Ishikawa (cell line): ENCODE measurements at regions not wholly inside any gene's neighbourhood (a gene's known extent, or its start where the extent isn't known, plus 50 kb on each side); places are given as distances from the start of the nearest gene placed in this dataset.

Experiments
- CEBPB ChIP-seq: IDR thresholded peaks from 2 replicates; pipeline ENCODE4 v1.6.1; 2012
- CREB1 ChIP-seq: IDR thresholded peaks from 2 replicates; pipeline ENCODE4 v1.6.1; 2012; ENCODE audit warnings: low read depth
- EGR1 ChIP-seq: IDR thresholded peaks from 2 replicates; pipeline ENCODE4 v1.6.1; 2012
- EP300 ChIP-seq: IDR thresholded peaks from 2 replicates; pipeline ENCODE4 v1.6.1; 2012; ENCODE audit warnings: borderline replicate concordance
- FOXM1 ChIP-seq: IDR thresholded peaks from 2 replicates; pipeline ENCODE4 v1.6.1; 2012; ENCODE audit warnings: low read depth, borderline replicate concordance
- MAX ChIP-seq: IDR thresholded peaks from 2 replicates; pipeline ENCODE4 v1.6.1; 2012
- NFIC ChIP-seq: IDR thresholded peaks from 2 replicates; pipeline ENCODE4 v1.6.1; 2012
- RAD21 ChIP-seq: IDR thresholded peaks from 2 replicates; pipeline ENCODE4 v1.6.1; 2012; ENCODE audit warnings: low read depth
- TAF1 ChIP-seq: IDR thresholded peaks from 2 replicates; pipeline ENCODE4 v1.6.1; 2012; ENCODE audit warnings: low read depth, mild to moderate bottlenecking
- TCF12 ChIP-seq: IDR thresholded peaks from 2 replicates; pipeline ENCODE4 v1.6.1; 2012; ENCODE audit warnings: low read depth
- TEAD4 ChIP-seq: IDR thresholded peaks from 2 replicates; pipeline ENCODE4 v1.6.1; 2012
- USF1 ChIP-seq: IDR thresholded peaks from 2 replicates; pipeline ENCODE4 v1.6.1; 2012
- YY1 ChIP-seq: IDR thresholded peaks from 2 replicates; pipeline ENCODE4 v1.6.1; 2012; ENCODE audit warnings: low read depth
- ZBTB7A ChIP-seq: IDR thresholded peaks from 2 replicates; pipeline ENCODE4 v1.6.1; 2012; ENCODE audit warnings: low read depth
- TF ChIP-seq, protein P1 (sequence below): IDR thresholded peaks from 2 replicates; pipeline ENCODE4 v1.6.1; 2012; ENCODE audit warnings: low read depth, mild to moderate bottlenecking

DNA sequence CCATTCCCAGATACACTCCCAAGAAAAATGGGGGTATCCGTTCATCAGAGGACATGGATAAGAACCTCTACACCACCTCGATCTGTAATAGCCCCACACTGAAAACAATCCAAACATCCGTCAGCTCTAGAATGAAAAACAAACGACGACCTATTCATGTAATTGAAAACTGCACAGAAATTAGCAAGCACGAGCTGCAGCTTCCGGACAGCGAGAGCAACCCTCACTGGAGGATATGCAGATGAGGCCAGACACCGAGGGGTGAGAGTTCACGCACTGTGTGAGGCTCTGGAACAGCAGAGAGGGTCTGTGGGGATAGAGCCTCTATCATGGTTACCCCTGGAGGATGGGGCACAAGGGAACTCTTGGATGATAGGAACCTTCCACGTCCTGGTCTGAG is 143.9 kb upstream of the NCOR2 start:
- no peak for TF ChIP-seq NFIC
- TF ChIP-seq TCF12: no peak
- TF ChIP-seq TEAD4: no peak
- TF ChIP-seq, protein P1, sequence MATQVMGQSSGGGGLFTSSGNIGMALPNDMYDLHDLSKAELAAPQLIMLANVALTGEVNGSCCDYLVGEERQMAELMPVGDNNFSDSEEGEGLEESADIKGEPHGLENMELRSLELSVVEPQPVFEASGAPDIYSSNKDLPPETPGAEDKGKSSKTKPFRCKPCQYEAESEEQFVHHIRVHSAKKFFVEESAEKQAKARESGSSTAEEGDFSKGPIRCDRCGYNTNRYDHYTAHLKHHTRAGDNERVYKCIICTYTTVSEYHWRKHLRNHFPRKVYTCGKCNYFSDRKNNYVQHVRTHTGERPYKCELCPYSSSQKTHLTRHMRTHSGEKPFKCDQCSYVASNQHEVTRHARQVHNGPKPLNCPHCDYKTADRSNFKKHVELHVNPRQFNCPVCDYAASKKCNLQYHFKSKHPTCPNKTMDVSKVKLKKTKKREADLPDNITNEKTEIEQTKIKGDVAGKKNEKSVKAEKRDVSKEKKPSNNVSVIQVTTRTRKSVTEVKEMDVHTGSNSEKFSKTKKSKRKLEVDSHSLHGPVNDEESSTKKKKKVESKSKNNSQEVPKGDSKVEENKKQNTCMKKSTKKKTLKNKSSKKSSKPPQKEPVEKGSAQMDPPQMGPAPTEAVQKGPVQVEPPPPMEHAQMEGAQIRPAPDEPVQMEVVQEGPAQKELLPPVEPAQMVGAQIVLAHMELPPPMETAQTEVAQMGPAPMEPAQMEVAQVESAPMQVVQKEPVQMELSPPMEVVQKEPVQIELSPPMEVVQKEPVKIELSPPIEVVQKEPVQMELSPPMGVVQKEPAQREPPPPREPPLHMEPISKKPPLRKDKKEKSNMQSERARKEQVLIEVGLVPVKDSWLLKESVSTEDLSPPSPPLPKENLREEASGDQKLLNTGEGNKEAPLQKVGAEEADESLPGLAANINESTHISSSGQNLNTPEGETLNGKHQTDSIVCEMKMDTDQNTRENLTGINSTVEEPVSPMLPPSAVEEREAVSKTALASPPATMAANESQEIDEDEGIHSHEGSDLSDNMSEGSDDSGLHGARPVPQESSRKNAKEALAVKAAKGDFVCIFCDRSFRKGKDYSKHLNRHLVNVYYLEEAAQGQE: no peak
- no peak for TF ChIP-seq TAF1
- no peak for TF ChIP-seq CREB1
- no peak for TF ChIP-seq USF1
- no peak for TF ChIP-seq RAD21
- no peak for TF ChIP-seq EGR1
- TF ChIP-seq YY1: no peak

DNA sequence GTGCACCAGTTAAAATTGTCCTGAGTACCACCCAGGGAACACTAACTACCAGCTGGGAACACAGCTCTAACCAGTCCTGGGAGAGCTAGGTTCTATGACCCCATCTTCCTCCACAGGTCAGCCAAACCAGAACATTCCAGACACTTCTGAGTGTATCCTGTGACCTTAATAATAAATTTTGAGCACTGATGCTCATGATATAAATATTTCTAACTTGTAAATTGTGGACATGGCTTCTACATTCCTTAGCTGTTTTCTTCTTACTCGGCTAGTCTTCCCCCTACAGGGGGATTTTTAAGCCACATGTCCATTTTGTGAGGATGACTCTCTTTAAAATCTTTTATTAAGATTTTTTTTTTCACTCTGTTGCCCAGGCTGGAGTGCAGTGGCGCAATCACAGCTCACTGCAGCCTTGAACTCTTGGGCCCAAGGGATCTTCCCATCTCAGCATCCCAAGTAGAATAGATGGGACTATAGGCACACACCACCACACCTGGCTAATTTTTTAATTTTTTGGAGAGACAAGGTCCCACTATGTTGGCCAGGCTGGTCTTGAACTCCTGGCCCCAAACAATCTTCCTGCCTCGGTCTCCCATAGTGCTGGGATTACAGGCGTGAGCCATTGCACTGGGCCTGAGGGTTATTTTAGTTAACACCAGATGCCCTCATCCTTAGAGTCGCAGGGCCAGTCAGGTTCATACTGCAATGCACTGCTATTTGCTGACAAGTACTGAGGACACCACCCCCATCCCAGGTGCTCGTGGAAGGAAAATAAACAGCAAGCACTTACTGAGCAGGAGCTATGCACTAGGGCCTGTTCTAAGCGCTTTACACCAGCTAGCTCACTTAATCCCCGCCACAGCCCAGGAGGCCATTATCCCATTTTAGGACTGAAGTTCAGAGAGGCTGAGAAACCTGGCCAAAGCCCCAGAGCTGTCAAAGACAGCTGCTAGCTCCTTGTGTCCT is 142.6 kb upstream of the NCOR2 start:
- TF ChIP-seq TAF1 (no peak), EP300 (no peak)

DNA sequence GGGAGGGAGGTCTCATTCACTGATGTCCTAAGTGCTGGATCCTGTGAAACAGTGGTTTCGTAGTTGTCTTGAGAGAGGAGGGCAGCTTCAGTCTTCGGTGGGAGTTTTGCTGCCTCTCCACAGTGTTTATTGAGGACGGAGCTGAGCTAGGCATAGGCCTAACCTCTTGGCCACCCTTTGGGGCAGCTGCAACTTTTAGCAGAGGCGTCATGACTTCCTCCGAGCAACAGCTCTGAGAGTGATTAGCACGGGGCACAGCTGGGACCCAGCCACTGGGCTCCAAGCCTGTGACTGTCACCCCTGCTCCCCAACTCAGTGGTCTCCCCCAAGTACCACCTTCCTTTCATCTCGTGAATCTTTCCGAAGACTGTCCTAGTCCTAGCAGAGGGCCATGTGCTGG is 139.9 kb upstream of the NCOR2 start:
- TF ChIP-seq, protein P1: no peak
- TF ChIP-seq YY1: no peak
- TF ChIP-seq CREB1: no peak
- TF ChIP-seq FOXM1: no peak
- no peak for TF ChIP-seq EP300
- TF ChIP-seq EGR1: no peak
- TF ChIP-seq MAX: no peak
- no peak for TF ChIP-seq NFIC
- TF ChIP-seq ZBTB7A: no peak
- TF ChIP-seq TAF1: no peak
- no peak for TF ChIP-seq USF1
- TF ChIP-seq TCF12: no peak
- TF ChIP-seq TEAD4: no peak
- no peak for TF ChIP-seq CEBPB
- no peak for TF ChIP-seq RAD21

GRCh38 chr12:124706363-124706762 is 139.0 kb upstream of the NCOR2 start:
- TF ChIP-seq CREB1 (no peak), FOXM1 (no peak), TCF12 (no peak), TEAD4 (no peak), YY1 (no peak), EP300 (no peak), CEBPB (no peak)

- no peak for TF ChIP-seq RAD21
- no peak for TF ChIP-seq EGR1
- TF ChIP-seq TAF1: no peak
- TF ChIP-seq FOXM1: no peak
- TF ChIP-seq CREB1: no peak
- TF ChIP-seq, protein P1: no peak
- TF ChIP-seq CEBPB: no peak
- no peak for TF ChIP-seq MAX
- TF ChIP-seq EP300: no peak
- no peak for TF ChIP-seq TCF12
- TF ChIP-seq USF1: no peak
- TF ChIP-seq ZBTB7A: no peak
- TF ChIP-seq TEAD4: no peak
- no peak for TF ChIP-seq NFIC
- no peak for TF ChIP-seq YY1
These were observed 138.2 kb upstream of the NCOR2 start for GRCh38 chr12:124705545-124706138.
